Fibroblast of villous mesenchyme (primary cell): ENCODE measurements at regions not wholly inside any gene's neighbourhood (a gene's known extent, or its start where the extent isn't known, plus 50 kb on each side); places are given as distances from the start of the nearest gene placed in this dataset.

Experiments
- DNase-seq: peaks from one replicate; pipeline ENCODE4 v3.0.0-alpha.2; 2010; ENCODE audit warnings: low read depth
- H3K4me3 ChIP-seq: 2 replicates; pipeline ENCODE4 v1.5.1; 2011; ENCODE audit warnings: low read depth, mild to moderate bottlenecking, low read length
- TF ChIP-seq, protein P1 (sequence below): IDR thresholded peaks from 2 replicates; pipeline ENCODE4 v1.5.1; 2012; ENCODE audit warnings: low read depth, mild to moderate bottlenecking, low read length; ENCODE audit not compliant: insufficient read depth

DNA sequence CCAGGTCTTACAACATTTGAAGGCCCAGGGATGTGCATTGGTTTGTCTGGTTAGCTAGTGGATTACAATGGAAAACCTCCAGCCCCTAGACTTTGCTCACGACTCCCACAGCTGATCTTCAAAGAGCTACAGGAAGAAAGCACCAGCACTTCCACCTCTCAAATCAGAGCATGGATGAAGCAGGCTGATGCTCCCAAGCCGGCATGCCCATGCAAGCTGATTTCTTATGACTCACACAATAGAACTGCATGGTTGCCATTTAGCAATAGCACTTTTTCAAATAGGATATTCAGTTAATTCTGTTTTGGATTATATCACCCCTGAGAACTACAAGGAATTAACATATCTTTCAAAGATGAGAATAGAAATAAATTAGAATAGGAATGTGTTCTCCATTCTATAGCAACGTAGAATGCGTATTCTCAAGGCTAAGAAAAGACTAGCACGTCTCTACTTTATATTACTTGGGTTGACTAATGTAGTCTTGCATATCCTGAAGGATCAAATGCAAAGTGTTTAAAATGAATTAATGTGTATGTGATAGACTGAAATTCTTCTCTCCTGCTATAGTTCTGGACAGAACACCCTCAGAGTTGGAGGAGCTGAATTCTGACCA is 292.4 kb downstream of the TRIB2 start:
- TF ChIP-seq, protein P1, sequence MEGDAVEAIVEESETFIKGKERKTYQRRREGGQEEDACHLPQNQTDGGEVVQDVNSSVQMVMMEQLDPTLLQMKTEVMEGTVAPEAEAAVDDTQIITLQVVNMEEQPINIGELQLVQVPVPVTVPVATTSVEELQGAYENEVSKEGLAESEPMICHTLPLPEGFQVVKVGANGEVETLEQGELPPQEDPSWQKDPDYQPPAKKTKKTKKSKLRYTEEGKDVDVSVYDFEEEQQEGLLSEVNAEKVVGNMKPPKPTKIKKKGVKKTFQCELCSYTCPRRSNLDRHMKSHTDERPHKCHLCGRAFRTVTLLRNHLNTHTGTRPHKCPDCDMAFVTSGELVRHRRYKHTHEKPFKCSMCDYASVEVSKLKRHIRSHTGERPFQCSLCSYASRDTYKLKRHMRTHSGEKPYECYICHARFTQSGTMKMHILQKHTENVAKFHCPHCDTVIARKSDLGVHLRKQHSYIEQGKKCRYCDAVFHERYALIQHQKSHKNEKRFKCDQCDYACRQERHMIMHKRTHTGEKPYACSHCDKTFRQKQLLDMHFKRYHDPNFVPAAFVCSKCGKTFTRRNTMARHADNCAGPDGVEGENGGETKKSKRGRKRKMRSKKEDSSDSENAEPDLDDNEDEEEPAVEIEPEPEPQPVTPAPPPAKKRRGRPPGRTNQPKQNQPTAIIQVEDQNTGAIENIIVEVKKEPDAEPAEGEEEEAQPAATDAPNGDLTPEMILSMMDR, result no peak
- DNase-seq, result no peak
- no peak overlapping the region for H3K4me3 ChIP-seq

DNA sequence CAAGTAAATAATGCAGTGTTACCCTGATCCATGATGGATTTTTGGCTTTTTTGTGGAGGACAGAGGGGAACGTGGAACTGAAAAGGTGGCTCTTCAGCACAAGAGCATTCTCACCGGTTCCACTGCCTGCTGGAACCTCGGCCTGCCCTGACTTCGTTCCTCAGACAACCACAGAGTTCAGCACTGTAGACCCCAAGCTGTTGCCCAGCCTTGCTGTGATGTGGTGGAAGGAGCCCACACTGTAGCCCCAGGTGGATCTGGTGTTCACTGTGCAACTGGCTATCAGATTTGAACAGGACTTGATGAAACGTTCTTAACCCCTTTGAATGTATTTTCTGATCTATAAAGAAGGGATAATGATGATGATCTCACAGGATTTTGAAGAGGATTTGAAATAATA is 293.5 kb downstream of the TRIB2 start:
- H3K4me3 ChIP-seq, result no peak overlapping the region
- TF ChIP-seq, protein P1, result no peak
- no peak for DNase-seq

DNA sequence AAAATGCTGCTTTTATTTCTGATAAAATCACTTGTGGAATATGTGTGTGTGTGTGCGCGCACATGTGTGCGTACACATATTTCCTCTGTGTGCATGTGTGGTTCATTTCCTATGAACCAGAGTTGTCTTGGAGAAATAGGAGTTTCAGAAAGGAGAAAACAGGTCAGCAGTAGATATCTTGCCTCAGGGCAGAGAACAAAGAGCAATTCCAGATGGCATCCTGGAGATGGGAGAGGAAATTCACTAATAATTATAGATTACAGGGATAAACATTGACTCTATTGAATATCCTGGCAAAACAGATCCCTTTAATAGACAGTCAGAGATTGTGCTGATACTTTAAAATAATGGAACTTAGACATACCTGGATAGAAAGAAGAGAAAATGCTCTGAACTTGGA is 298.0 kb downstream of the TRIB2 start:
- H3K4me3 ChIP-seq, result no peak overlapping the region
- TF ChIP-seq, protein P1, result no peak
- no peak for DNase-seq

DNA sequence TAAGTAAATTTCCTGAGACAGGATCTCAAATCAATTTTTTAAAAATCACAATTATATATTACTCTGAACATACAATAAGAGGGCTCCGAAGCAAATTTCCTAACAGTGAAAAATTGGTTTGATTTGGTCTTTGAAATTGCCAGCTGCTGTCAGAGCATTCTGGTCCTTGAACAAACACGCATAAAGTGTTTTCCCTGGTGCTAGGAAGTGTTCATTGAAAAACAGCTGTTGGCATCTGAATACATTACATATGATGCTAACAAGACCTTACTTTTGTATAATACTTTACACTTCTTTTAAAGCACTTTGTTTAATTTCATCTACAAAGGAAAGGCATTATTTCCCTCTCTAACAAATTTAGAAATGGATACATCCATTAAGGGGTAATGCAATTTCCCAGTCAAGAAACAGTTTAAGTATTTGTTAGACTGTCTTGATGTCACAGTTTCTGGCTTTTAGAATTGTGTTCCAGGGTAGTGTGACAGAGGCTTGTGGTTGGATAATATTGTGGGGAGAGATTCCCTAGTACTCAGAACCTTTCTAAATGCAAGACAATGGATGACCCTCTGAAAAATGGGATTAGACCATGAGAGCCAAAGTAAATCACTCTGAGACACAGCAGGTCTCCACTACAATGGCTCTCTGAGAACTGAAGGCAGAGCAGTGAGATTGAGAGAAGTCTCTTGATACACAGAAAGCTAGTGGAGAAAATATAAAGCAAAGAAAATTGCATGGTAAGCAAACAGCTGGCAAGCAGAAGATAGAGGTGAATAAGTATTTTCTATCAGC is 299.0 kb downstream of the TRIB2 start:
- TF ChIP-seq, protein P1, result no peak
- DNase-seq, result no peak
- H3K4me3 ChIP-seq, result no peak overlapping the region

DNA sequence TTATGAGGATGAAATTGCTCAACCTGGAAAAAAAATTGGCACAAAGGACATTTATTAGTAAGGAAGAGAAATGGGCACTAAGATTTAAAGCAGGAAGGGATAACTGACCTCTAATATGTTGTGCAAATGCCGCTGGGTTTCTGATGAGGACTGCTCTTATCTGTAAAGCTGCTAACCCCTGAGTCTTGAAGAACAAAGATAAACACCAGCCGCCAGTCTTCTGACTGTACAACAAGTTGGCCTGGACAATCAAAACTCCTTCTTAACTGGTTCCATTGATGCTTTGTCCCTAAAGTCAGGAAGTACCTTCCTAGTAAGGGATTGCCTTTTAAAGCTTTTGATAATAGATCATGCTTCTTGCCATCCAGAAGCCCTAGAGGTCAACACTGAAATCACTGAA is 301.8 kb downstream of the TRIB2 start:
- H3K4me3 ChIP-seq, result no peak overlapping the region
- DNase-seq, result peak; percentile 7
- TF ChIP-seq, protein P1, result no peak

DNA sequence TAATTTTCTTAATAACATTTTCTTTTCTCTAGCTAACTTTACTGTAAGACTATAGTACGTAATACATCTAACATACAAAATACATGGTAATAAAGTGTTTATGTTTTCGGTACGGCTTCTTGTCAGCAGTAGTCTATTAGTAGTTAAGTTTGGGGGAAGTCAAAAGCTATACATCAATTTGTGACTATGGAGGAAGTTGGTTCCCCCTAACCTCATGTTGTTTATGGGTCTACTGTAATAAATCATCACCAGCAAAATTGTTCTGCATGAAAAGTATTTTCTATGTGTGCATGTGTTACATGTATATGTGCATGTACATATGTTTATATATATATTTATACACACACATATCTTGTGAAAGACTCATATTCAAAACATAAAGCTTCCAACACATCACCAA is 303.0 kb downstream of the TRIB2 start:
- TF ChIP-seq, protein P1, result no peak
- DNase-seq, result no peak
- no peak overlapping the region for H3K4me3 ChIP-seq
